Thymus (tissue), 11 donors: ENCODE measurements at regions not wholly inside any gene's neighbourhood (a gene's known extent, or its start where the extent isn't known, plus 50 kb on each side); places are given as distances from the start of the nearest gene placed in this dataset.

Source experiments
- DNase-seq, 9 donors: peaks; one replicate each; pipeline ENCODE4 v3.0.0-alpha.2; 2013; ENCODE audit warnings: low spot score in 9 of 9, low read depth in 6 of 9, missing footprints in 1 of 9
- H3K27ac ChIP-seq, 2 donors: one replicate each; pipeline ENCODE4 v1.5.1; 2013; ENCODE audit warnings: control low read depth in 1 of 2, low read depth in 1 of 2, low read length in 1 of 2, mild to moderate bottlenecking in 1 of 2, moderate library complexity in 1 of 2
- H3K27me3 ChIP-seq, 2 donors: one replicate each; pipeline ENCODE4 v1.5.1; 2013; ENCODE audit warnings: low read length in 1 of 2; ENCODE audit not compliant: control insufficient read depth in 2 of 2, insufficient read depth in 1 of 2
- H3K36me3 ChIP-seq, 2 donors: one replicate each; pipeline ENCODE4 v1.5.1; 2013; ENCODE audit warnings: low read length in 1 of 2, mild to moderate bottlenecking in 1 of 2, moderate library complexity in 1 of 2; ENCODE audit not compliant: control insufficient read depth in 2 of 2, insufficient read depth in 2 of 2
- H3K4me1 ChIP-seq, 2 donors: one replicate each; pipeline ENCODE4 v1.5.1; 2013; ENCODE audit warnings: low read length in 2 of 2; ENCODE audit not compliant: control insufficient read depth in 2 of 2, insufficient read depth in 2 of 2
- H3K4me3 ChIP-seq, 2 donors: one replicate each; pipeline ENCODE4 v1.5.1; 2013; ENCODE audit warnings: low read length in 2 of 2, control low read depth in 1 of 2, mild to moderate bottlenecking in 1 of 2
- H3K9me3 ChIP-seq, 2 donors: one replicate each; pipeline ENCODE4 v1.5.1; 2013; ENCODE audit warnings: low read length in 1 of 2, mild to moderate bottlenecking in 1 of 2; ENCODE audit not compliant: control insufficient read depth in 2 of 2, insufficient read depth in 1 of 2
- WGBS: extraction: QIAGEN DNeasy Blood & Tissue Kit; methylation state at CpG from one replicate; pipeline ENCODE4 v1.1.7; 2013; 5-methylcytosine and 5-hydroxymethylcytosine counted together
- donor health status: healthy.

DNA sequence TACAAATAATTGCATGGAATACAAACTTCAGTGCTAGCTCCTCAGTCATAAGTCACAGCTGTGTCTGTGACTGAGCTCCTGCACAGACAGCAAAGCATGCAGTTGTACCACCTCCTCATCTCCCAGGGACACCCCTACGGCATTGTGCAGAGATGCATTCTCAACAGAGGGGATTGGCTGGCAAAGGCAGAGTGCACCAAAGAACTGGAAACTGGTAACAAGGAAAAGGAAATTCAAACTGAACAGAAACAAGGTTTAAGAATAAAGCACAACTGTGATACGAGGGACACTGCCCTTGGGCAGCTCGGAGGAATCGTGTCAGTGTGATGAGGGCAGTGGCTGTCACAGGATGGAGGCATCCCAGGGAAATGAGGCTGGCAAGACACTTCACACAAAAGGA lies 126.1 kb upstream of the SOX1 start:
- WGBS = 89% methylated on average over 4 of the region's 4 CpGs
- H3K4me3 ChIP-seq = no peak overlapping the region
- DNase-seq = no peak
- H3K36me3 ChIP-seq = no peaks in the 10 kb centered on the region
- no peaks in the 10 kb centered on the region for H3K27me3 ChIP-seq
- no peaks in the 10 kb centered on the region for H3K9me3 ChIP-seq
- H3K27ac ChIP-seq = no peak overlapping the region
- no peaks in the 10 kb centered on the region for H3K4me1 ChIP-seq

DNA sequence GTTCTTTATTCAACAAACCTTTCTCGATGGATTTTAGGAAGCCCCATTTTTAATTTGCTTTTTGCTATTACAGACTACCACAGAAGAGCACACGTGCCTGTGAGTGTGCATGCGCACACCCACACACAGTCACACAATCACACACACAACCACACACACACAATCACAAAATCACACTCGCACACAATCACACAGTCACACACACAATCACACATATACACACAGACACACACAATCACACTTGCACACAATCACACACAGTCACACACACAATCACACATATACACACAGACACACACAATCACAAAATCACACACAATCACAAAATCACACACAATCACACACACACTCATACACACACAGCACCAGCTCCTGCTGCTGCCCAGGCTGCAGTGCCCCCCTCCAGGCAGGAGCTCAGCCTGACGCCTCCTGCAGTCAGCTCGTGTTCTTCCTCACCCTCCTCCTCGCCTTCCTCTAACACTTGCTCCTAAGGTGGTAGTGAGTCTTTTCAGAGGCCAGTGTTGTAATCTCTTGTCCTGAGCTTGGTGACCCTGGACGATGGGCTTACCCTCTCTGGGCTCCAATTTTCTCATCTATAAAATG lies 125.0 kb upstream of the SOX1 start:
- Histone ChIP-seq H3K9me3 (no peaks in the 10 kb centered on the region), H3K4me1 (no peaks in the 10 kb centered on the region), H3K27ac (no peak overlapping the region), H3K36me3 (no peaks in the 10 kb centered on the region), H3K27me3 (no peaks in the 10 kb centered on the region), H3K4me3 (no peak overlapping the region)
- DNase-seq = no peak
- WGBS = 85% methylated on average over 8 of the region's 8 CpGs

DNA sequence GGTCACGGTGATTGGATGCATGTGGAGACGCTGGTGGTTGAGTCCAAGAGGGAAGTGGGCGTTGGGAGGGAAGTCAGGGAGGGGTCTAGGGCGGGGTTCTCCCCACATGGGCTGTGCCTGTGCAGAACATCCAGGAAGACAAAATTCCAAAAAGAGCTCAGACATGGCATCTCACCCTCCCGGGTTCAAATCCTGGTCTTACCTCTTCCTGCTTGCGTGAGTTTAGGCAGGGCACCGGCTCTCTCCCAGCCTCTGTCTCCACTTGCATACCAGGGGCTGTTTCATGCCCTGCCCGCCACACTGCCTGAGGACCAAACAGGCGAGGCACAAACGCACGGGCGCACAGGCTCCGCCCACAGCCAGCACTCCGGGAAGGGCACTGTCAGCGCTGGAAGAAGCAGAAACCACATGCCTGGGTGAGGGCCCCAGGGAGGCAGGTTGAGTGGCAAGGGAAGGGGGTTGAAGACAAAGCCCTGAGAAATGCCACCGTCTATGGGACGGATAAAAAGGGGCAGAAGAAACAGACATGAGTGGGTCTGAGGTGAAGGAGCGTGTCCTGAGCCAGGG lies 123.6 kb upstream of the SOX1 start:
- H3K4me3 ChIP-seq = no peak overlapping the region
- no peaks in the 10 kb centered on the region for H3K4me1 ChIP-seq
- H3K36me3 ChIP-seq = no peaks in the 10 kb centered on the region
- H3K27me3 ChIP-seq = no peaks in the 10 kb centered on the region
- no peak for DNase-seq
- WGBS = 76% methylated on average over 18 of the region's 18 CpGs
- no peaks in the 10 kb centered on the region for H3K9me3 ChIP-seq
- no peak overlapping the region for H3K27ac ChIP-seq

DNA sequence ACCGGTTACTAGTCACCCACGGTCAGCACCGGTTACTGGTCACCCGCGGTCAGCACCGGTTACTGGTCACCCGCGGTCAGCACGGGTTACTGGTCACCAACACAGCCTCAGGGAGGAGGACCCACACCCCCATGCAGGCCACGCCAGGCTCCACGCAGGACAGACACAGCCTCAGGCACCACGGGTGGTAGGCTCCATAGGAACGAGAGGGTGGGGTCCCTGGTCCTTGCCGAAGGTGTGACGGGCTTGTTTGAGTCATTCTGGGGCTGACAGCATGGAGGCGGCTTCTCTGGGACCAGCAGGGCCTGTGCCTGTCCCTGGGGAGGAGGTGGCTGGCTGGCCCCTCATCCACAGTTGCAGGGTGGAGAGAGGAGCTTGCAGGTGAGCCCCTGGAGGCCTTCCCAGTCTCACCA lies 122.8 kb upstream of the SOX1 start:
- H3K27ac ChIP-seq = no peak overlapping the region
- no peaks in the 10 kb centered on the region for H3K36me3 ChIP-seq
- H3K9me3 ChIP-seq = no peaks in the 10 kb centered on the region
- 76% methylated on average over 16 of the region's 16 CpGs for WGBS
- no peak overlapping the region for H3K4me3 ChIP-seq
- no peaks in the 10 kb centered on the region for H3K4me1 ChIP-seq
- H3K27me3 ChIP-seq = no peaks in the 10 kb centered on the region
- DNase-seq = no peak

DNA sequence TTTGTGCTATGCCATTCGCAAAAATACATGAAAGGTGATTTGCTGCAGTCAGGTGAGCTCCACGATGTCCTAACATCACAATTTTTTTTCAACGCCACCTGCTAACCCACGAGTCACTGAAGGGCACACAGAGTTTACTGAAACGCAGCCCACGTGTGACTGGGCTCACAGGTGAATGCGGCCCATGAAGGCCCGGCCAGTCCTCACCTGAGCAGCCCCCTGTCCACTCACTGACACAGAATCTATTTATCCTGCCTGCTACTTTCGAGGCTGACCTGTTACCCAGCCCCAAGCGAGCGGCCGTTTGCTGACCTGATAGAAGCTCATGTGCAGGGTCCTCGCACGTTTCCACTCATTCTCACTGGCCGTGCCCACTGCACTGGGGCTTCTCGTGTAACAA lies 121.9 kb upstream of the SOX1 start:
- no peaks in the 10 kb centered on the region for H3K36me3 ChIP-seq
- no peak overlapping the region for H3K4me3 ChIP-seq
- no peak overlapping the region for H3K27ac ChIP-seq
- no peaks in the 10 kb centered on the region for H3K9me3 ChIP-seq
- no peak for DNase-seq
- H3K27me3 ChIP-seq = no peaks in the 10 kb centered on the region
- WGBS = 91% methylated on average over 16 of the region's 16 CpGs
- H3K4me1 ChIP-seq = no peaks in the 10 kb centered on the region

DNA sequence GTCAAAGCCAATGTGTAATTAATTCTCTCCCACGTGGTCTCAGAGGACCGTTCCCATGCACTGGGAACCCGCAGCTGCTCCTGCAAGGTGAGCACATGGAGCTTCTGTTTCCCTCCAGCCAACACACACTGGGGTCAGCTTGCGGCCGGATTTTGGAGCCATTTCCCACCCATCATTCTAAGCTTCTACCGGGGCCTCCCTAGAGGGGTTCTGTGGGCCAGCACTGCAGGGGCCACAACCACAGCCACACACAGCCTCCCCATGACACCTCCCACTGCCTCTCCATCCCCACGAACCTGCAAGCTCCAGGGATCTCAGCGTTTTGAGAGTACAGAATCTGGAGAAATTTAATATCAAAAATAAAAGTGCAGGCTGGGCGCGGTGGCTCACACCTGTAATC lies 120.7 kb upstream of the SOX1 start:
- Histone ChIP-seq H3K27ac (no peak overlapping the region), H3K36me3 (no peaks in the 10 kb centered on the region), H3K4me1 (no peaks in the 10 kb centered on the region), H3K9me3 (peaks cover 0 to 4% of the 10 kb centered on the region in 2 donors), H3K27me3 (no peaks in the 10 kb centered on the region), H3K4me3 (no peak overlapping the region)
- DNase-seq = no peak
- 86% methylated on average over 10 of the region's 10 CpGs for WGBS

DNA sequence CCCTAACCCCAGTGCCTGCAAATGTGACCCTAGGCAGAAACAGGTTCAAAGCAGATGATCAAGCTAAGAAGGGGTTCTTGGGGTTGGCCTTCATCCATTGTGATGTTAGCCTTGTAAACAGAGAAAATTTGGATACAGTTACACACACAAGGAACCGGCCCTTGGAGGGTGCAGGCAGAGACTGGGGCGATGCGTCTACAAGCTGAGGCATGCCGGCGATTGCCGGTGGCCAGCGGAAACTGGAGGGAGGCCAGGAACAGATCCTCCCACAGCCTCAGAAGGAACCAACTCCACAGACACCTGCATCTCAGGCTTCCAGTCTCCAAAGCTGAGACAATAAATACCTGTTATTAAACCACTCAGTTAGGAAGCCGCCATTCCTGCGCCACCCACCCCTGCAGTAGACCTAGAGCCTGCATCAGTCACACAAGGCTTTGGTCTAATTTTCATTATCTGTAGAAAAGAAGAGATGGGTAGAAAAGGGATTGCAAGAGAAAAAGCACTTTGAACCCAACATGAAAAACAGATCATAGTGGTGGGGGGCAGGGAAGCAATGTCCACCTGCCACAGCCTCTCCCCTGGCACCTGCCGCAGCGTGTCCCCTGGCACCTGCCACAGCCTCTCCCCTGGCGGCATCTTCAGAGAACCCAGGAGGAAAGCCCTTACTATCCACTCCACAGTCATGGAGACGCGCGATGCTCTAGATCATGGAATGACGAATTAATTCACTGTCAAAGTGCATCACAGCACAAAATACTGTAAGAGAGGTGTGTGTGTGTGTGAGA lies 119.7 kb upstream of the SOX1 start:
- H3K36me3 ChIP-seq = no peaks in the 10 kb centered on the region
- H3K27me3 ChIP-seq = no peaks in the 10 kb centered on the region
- H3K4me1 ChIP-seq = no peaks in the 10 kb centered on the region
- no peak overlapping the region for H3K4me3 ChIP-seq
- H3K9me3 ChIP-seq = peaks cover 0 to 12% of the 10 kb centered on the region in 2 donors
- no peak for DNase-seq
- H3K27ac ChIP-seq = no peak overlapping the region
- 93% methylated on average over 16 of the region's 16 CpGs for WGBS

DNA sequence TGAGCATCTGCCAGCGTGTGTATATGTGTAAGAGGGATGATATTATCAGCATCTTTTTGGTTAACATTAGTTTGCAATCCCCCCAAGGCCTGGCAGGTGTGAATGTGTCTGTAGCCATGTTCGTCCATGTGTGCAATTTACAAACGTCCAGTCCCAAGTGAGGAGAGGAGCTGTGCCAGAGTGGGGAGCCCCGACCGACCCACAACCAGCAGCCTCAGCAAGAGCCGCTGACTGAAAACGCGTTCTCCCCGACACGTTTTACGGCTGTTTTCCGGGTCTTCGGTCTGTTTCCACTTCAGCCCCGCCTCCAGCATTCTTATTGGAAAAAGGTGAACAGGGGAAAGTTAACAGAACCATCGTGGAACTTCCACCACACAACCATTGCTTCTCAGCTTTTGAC lies 119.1 kb upstream of the SOX1 start:
- WGBS = 82% methylated on average over 15 of the region's 15 CpGs
- no peak for DNase-seq
- Histone ChIP-seq H3K36me3 (no peaks in the 10 kb centered on the region), H3K27me3 (no peaks in the 10 kb centered on the region), H3K9me3 (peaks cover 0 to 14% of the 10 kb centered on the region in 2 donors), H3K4me1 (no peaks in the 10 kb centered on the region), H3K4me3 (no peak overlapping the region), H3K27ac (no peak overlapping the region)

DNA sequence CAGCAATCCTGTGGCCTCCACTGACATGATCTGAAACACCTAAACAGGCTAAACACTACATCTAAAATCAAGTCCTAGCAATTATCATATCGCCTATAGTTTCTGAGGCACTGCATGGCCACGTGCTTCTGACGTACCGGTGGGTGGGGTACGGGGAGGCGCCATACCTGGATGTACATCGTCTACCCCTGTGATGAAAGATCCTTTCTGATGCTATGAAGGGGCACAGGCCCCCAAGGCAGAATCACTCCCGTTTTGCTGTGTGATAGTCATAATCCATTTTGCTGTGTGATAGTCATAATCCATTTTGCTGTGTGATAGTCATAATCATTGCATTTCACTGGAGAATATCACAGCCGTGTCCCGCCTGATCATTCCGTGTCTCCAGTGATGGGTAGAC lies 118.7 kb upstream of the SOX1 start:
- H3K4me3 ChIP-seq = no peak overlapping the region
- peaks cover 0 to 14% of the 10 kb centered on the region in 2 donors for H3K9me3 ChIP-seq
- no peak overlapping the region for H3K27ac ChIP-seq
- no peaks in the 10 kb centered on the region for H3K36me3 ChIP-seq
- H3K4me1 ChIP-seq = no peaks in the 10 kb centered on the region
- 94% methylated on average over 11 of the region's 11 CpGs for WGBS
- no peaks in the 10 kb centered on the region for H3K27me3 ChIP-seq
- no peak for DNase-seq
